ENCODE measurements at regions not wholly inside any gene's neighbourhood (a gene's known extent, or its start where the extent isn't known, plus 50 kb on each side); places are given as distances from the start of the nearest gene placed in this dataset.

- no peak for DNase-seq (ENCODE audit: low spot score)
- in situ Hi-C loops (cut with HindIII; ENCODE audit: low sequenced_read_pairs) = no loop called here
Measured at GRCh38 chr16:87231911-87232310, 85.3 kb downstream of the C16orf95 start.

- DNase-seq (ENCODE audit: low spot score) = no peak
- in situ Hi-C loops (cut with HindIII; ENCODE audit: low sequenced_read_pairs) = no loop called here
Measured at GRCh38 chr16:87233928-87234327, 83.3 kb downstream of the C16orf95 start.

DNA sequence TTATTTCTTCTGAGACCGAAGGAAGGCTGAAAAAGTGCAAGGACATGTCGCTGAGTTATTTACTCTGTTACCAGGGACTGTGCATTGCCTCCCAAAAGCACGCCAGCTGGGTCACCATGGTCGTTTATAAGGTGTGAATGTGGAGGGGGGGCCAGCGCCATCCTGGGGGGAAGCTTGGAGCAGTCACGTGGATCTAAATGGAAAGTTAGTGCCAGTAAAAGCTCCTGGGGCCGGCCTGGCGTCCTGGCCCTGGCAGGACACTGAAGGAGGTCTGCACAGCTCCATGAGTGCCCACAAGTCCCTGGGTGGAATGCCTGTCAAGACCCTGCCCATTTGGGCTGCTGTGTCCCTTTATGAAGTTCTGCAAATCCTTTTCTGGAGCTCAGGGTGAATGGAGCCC is 82.6 kb downstream of the C16orf95 start:
- in situ Hi-C loops (cut with HindIII; ENCODE audit: low sequenced_read_pairs) = no loop called here
- DNase-seq (ENCODE audit: low spot score) = no peak

DNA sequence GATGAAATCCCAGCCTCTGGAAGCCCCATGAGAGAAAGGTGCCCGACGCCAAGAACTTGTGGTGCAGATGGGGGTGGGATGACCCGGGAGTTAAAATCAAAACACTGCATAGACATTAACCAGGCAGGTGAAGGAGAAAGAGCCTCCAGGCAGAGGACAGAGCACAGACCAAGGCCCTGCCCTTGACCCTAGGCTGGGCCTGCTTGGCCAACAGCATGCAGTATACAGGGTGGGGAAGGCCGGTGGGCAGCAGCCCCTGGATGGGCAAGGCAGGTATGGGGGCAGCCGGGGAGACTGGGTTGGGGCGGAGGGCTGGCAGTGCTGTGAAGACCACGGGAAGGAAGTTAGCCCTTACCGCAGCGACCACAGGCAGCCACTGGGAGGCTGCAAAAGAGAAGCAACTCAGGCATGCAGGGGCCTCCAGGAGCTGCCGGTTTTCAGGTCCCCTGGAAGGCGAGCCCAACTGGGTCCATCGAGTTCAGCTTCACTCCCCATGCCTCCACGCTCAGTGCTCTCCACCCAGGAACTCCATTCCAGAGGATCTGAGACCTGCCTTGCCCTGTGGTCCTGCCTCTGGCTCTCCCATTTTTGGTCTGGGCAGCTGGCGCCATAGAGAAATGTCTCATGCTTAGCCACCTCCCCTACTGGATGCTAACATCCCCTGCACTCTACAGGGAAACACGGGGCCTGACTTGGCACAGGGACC is 81.2 kb downstream of the C16orf95 start:
- in situ Hi-C loops (cut with HindIII; ENCODE audit: low sequenced_read_pairs) = no loop called here
- DNase-seq (ENCODE audit: low spot score) = no peak

DNA sequence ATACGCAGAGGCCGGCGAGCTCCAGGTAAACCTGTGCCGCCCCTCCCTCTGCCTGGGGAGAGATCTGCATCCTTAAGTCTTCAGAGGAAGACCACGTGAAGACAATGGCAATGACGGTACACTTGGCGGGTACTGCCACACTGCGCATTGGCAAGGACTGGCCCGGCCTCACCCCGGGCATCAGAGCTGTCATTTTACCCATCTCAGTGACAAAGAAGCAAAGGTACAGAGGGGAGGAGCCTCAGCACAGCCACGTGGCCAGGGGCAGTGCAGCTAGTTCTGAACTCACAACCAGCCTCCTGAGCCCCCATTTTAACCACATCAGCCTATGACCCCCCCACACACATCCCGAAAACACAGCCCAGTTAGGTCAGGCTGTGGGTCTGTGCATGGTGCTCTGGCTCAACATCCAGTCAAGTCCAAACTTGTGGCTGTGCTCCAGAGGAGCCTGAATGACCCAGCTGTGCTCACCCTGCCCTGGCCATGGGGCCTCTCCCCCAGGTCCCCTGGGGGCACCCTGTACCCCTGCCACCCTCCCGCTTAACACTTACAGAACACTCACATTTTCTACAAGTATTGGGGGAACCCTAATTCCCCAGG is 80.6 kb downstream of the C16orf95 start:
- in situ Hi-C loops (cut with HindIII; ENCODE audit: low sequenced_read_pairs) = no loop called here

GRCh38 chr16:87238361-87238715 is 78.9 kb downstream of the C16orf95 start:
- in situ Hi-C loops (cut with HindIII; ENCODE audit: low sequenced_read_pairs) = no loop called here
- no peak for DNase-seq (ENCODE audit: low spot score)

More for the DNA sequence above, 80.6 kb downstream of the C16orf95 start:
- no peak for DNase-seq (ENCODE audit: low spot score)

DNA sequence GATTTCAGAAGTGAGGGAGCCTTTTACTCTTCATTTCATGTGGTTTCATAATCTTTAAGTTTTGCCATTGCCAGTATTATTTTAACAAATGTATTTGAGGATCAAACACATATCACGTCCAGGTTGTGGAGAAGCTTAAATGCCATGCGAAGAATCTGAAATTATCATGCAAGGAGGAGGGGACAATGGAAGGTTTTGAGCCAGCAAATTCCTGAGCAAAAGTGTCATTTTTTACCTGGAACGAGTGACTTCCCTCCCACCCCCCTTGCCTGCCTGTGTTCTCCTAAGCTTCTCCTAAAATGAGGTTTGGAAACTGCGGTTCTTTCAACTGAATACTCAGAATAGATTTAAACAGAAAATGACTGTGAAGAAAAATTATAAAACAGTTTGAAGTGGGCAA is 77.6 kb downstream of the C16orf95 start:
- in situ Hi-C loops (cut with HindIII; ENCODE audit: low sequenced_read_pairs) = no loop called here
- no peak for DNase-seq (ENCODE audit: low spot score)

- no peak for DNase-seq (ENCODE audit: low spot score)
- in situ Hi-C loops (cut with HindIII; ENCODE audit: low sequenced_read_pairs) = no loop called here
Measured at GRCh38 chr16:87240211-87241136, 76.7 kb downstream of the C16orf95 start.

- DNase-seq (ENCODE audit: low spot score) = no peak
Measured at GRCh38 chr16:87241137-87241771, 75.9 kb downstream of the C16orf95 start.

DNA sequence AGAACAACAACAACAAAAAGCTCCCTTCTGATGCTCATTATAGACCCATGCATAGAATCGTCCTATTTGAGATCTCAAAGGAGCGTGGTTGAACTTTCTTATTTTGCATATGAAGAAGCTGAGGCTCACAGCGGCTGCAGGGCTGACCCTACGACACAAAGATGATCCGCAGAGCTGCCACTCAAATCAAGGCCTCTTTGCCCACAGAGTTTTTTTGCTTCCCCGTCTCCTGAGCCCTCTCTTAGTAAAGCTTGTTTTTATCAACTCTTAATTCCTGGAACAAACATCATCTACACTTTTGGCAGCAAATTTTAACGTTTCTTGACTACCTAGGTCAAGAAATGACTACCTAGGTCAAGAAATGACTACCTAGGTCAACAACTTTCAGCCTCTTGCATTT is 73.7 kb downstream of the C16orf95 start:
- no peak for DNase-seq (ENCODE audit: low spot score)
- in situ Hi-C loops (cut with HindIII; ENCODE audit: low sequenced_read_pairs) = no loop called here

More at GRCh38 chr16:87241137-87241771, 75.9 kb downstream of the C16orf95 start:
- in situ Hi-C loops (cut with HindIII; ENCODE audit: low sequenced_read_pairs) = no loop called here

DNA sequence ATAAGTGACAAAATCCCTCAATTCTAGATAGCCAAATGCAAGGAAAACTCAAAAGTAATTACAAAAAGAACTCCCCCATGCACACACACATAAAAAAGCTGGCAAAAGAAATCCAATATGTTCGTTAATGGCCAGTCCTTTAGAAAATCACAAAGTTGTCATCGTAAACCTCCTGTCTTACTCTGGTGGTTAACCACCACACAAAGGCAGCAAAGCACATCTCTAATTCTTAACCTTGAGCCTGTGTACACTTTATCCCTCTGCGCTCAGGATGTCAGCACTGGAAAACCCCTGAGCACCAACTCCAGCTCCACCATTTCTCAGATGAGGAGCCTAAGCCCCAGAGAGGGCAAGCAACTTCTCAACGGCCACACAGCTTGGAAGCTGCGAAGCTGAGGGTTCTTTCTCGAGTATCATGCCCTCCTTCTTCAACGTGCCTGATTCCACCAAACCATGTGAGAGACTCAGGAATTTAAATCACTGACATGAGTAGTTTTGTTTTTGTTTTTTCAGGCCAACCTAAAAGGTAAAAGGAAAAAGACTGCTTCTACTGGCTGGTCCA is 72.5 kb downstream of the C16orf95 start:
- in situ Hi-C loops (cut with HindIII; ENCODE audit: low sequenced_read_pairs) = no loop called here

DNA sequence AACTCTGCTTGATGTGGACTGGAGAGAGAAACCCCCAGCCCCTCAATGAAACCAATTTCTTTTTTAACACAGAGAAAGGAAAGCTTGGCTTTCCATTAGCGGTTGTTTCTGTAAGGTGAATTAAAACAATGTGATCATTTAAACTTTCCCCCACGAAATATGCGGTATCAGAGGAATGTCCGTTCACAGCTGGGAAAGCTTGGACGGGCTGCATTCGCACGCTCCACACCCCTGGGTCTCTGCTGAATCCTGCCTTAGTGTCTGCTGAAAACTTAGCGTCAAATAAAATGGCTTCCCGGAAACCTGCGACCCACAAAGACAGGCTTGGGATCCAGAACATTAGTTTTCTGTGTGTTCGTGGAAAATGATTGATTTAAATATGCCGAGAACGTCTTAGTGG is 71.7 kb downstream of the C16orf95 start:
- in situ Hi-C loops (cut with HindIII; ENCODE audit: low sequenced_read_pairs) = no loop called here
- no peak for DNase-seq (ENCODE audit: low spot score)

More for the DNA sequence above, 72.5 kb downstream of the C16orf95 start:
- no peak for DNase-seq (ENCODE audit: low spot score)

DNA sequence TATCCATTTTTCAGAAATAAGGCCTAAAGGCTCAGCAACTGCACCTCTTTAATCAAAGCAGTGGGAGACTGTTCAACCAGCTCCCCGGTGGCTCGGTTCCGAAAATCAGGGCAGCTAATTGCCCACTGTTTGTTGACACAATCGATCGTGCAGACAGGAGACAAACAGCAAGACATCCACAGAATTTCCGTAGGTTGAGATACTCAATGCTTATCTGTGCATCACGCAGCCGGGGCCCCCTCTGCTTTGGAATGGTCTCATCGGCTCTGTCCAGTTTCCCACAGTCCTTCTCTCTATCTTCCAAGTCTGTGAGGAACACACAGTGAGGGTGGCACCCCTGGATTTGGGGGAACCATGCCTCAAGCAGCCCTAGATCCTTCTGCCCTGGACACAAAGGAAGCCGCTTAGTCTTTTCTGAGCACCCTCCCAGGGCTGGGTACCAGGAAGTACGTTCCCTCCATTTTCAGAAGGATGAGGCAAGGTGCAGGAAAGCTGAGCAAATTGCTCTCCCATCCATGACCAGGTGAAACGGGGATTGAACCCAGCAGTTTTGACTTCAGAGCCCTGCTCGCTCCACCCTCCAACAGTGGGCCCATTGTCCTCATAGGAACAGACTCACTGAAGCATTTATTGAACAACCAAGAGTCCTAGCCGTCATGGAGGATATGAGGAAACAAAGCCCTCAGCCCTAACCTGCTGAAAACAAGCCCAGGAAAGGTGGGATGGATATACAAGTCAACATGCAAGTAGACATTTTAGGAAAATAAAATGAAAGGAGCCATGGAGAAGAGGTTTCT is 70.7 kb downstream of the C16orf95 start:
- no peak for DNase-seq (ENCODE audit: low spot score)
- in situ Hi-C loops (cut with HindIII; ENCODE audit: low sequenced_read_pairs) = no loop called here

- in situ Hi-C loops (cut with HindIII; ENCODE audit: low sequenced_read_pairs) = no loop called here
- no peak for DNase-seq (ENCODE audit: low spot score)
Measured at GRCh38 chr16:87248714-87249113, 68.5 kb downstream of the C16orf95 start.

- no peak for DNase-seq (ENCODE audit: low spot score)
- in situ Hi-C loops (cut with HindIII; ENCODE audit: low sequenced_read_pairs) = no loop called here
Measured at GRCh38 chr16:87249425-87249824, 67.8 kb downstream of the C16orf95 start.

DNA sequence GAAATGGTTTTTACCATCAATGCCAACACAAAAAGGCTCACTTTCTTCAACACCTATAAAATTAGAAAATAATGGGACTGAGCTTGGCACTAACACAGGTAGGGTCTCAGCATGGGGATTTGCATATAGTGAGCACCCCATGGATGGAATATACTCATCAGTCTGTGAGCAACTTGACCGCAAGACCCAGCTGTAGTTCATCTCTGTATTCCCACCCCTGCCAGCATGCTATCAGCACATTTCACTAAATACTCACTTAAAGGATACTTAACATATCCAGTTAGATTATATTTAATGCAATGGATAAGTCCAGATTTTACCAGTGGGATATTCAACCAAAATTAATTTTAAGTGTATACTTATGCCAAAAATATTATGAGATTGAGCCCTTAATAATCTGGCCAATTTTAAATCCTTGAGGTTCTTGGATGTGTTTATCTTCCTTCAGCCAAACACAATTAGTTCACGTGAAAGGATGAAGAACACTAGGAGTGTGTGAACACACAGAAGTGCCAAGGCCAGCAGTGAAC is 66.7 kb downstream of the C16orf95 start:
- no peak for DNase-seq (ENCODE audit: low spot score)
- in situ Hi-C loops (cut with HindIII; ENCODE audit: low sequenced_read_pairs) = no loop called here

- DNase-seq (ENCODE audit: low spot score) = no peak
Measured at GRCh38 chr16:87252269-87252970, 64.8 kb downstream of the C16orf95 start.

More at GRCh38 chr16:87252269-87252970, 64.8 kb downstream of the C16orf95 start:
- in situ Hi-C loops (cut with HindIII; ENCODE audit: low sequenced_read_pairs) = no loop called here

Data from G401 (cell line).